GM18505 (cell line): ENCODE measurements at regions not wholly inside any gene's neighbourhood (a gene's known extent, or its start where the extent isn't known, plus 50 kb on each side); places are given as distances from the start of the nearest gene placed in this dataset.

Experiments used
- ATAC-seq: cut with Tn5 transposase; IDR thresholded peaks from one replicate; pipeline ENCODE4 v1.9.1; 2021; ENCODE audit not compliant: unreplicated experiment
- POLR2A ChIP-seq: IDR thresholded peaks from 4 replicates; pipeline ENCODE4 v1.6.1; 2011; ENCODE audit warnings: borderline replicate concordance; ENCODE audit not compliant: insufficient read depth, insufficient read length; ENCODE audit errors: extremely low read depth

DNA sequence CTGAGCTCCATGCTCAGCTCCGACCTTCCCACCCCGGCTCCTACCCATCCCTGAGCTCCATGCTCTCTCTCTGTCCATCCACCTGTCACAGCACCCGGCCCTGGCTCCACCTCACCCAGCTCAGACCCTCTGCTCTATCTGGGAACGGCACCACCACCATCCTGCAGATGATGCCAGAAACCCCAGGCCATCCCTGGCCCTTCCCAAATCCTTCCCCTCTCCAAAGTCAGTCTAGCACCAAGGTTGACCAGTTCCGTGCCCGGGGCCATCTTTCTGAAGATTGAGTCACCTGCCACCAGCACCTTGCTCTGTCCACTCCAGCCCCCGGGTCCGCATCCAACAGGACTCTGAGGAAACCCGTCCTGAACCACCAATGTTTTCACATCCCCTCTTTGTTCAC is 969.6 kb downstream of the BRD1 start:
- ATAC-seq = no peak
- TF ChIP-seq POLR2A = no peak

GRCh38 chr22:48857202-48857805 is 970.4 kb downstream of the BRD1 start:
- no peak for TF ChIP-seq POLR2A
- no peak for ATAC-seq

GRCh38 chr22:48856308-48856615 is 971.4 kb downstream of the BRD1 start:
- ATAC-seq = no peak
- no peak for TF ChIP-seq POLR2A

DNA sequence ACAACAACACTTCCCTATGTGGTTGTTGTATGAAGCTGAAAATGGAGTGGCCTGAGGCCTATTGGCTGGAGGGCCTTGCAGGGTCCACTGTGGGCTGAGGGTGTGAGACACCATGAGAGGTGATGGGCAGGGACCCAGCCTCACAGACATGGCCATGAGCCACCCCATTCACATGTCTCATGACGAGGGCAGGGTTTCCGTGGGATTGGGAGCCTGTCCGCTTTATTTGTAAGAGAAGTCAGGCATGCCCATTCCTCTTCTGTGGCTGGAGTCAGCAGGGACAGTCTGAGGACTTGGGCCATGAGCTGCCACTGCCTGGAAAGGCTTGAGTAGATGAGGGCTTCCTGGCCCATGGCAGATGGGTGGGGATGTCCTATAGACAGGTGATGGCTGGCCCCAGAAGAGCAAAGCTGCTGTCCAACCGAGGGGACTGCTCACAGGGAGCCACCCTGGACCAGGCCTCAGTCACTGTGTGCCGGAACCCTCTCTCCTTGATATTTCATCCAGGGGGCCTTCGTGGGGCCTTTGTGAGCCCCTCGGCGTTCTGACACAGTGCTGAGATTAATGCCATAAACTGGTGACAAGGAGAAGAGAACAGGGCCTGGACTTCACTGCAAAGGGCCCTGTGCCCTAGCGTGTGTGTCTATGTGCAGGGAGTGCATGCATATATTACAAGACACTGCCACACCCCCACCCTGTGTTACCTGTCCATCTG is 971.9 kb downstream of the BRD1 start:
- TF ChIP-seq POLR2A = no peak
- ATAC-seq = no peak

GRCh38 chr22:48855013-48855412 is 972.7 kb downstream of the BRD1 start:
- no peak for ATAC-seq
- no peak for TF ChIP-seq POLR2A

DNA sequence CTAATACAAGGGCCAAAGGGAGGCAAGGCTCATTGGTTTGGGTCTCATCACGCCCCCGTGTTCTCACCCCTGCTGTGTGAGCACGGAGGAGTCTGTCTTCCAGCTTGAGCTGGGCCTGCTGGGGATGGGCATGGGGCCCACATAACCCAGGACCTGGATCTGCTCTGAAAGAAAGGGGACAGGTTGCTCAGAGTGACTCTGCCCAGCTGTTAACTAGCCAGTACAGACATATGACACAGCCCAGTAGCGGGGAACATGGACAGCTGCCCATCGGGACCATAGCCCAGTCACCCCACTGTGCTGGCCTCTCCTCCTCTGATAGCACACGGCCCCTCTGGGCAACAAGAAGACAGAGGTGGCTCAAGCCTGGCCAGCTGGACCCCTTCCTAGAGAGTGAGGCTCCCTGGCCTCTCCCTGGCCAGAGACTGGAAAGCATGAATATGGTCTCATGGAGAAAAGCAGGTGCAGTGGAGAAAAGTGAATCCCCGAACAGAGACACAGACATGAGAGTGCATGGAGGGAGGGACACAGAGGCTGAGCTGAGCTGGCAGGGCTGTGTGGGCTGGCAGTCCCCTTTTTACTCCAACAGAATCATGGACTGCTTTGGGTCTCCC is 973.9 kb downstream of the BRD1 start:
- no peak for TF ChIP-seq POLR2A
- no peak for ATAC-seq

- no peak for TF ChIP-seq POLR2A
- ATAC-seq = no peak
Observed at GRCh38 chr22:48851933-48852549, 975.6 kb downstream of the BRD1 start.

DNA sequence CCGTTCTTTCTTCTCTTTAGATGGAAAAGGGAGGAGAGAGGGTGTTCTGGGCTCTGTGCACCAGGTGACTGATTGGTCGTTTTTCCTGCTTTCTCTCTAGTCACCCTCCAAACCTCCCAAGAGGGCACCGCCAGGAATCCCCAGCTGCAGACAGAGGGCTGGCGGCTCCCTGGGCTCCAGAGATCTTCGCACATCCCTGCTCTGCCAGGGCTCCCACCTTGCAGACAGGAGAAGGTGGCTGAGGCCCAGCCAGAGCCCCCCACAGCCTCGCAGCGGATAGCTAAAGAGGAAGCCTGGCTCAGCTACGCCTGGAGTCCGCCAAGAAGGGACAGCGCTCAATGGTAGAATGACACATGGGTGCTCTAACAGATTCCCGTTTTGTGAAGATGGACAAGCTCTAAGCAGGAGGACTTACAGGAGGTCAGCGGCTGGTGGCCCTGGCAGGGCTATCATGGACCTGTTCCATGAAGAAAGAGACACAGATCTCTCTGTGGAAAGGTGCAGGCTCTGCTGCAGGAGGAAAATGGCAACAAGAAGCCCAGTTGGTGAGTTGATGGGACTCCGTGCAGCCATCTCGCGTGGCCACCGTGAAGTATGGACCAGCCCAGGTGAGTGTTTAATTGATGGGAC is 976.9 kb downstream of the BRD1 start:
- ATAC-seq = no peak
- no peak for TF ChIP-seq POLR2A

DNA sequence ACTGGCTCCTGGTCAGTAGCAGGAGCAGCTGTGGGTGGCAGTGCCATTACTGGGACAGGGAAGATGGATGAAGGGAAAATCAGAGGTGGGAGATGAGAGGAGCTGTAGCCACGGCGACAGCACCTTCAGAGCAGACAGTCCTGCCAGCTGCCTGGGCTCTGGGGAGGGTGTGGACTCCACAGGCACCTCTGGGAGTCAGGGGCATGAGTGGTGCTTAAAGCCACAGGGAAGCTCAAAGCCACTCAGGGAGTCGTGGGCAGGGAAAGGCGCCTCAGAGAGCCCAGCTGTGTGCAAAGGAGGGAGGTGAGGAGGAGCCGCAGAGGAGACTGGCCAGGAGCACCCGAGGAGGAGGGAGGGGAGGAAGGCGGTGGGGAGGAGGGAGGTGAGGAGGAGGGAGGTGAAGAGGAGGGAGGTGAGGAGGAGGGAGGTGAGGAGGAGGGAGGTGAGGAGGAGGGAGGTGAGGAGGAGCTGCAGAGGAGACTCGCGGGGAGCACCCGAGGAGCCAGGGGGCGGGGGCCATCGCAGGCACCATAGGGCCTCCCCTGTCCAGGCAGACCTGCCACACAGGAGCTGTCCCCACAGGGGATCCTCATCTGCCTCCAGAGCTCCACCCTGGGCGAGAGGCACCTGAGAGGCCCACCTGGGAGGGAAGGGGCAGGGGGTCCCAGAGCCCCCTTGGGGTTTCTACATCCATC is 977.6 kb downstream of the BRD1 start:
- no peak for ATAC-seq
- TF ChIP-seq POLR2A = no peak

- no peak for ATAC-seq
- TF ChIP-seq POLR2A = no peak
Observed at GRCh38 chr22:48849219-48849912, 978.3 kb downstream of the BRD1 start.

DNA sequence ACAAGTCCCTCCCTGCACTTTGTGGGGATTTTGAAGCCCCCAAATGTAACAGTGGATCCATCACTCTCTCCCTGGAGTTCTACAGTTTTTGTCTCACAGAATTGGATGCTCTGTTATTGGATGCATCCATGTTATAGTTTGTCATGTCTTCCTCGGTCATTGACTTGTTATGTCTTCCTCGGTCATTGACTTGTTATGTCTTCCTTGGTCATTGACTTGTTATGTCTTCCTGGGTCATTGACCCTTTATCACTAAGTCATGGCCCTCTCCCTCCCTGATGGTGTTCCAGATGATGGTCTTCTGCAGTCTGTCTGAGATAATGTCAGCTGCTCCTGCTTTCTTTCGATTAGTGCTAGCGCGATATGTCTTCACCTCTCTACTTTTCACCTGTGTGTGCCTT is 981.5 kb downstream of the BRD1 start:
- no peak for ATAC-seq
- TF ChIP-seq POLR2A = no peak

GRCh38 chr22:48845356-48845936 is 982.2 kb downstream of the BRD1 start:
- TF ChIP-seq POLR2A = no peak
- ATAC-seq = no peak
